Mucosa of descending colon (tissue), 3 donors: ENCODE measurements at regions not wholly inside any gene's neighbourhood (a gene's known extent, or its start where the extent isn't known, plus 50 kb on each side); places are given as distances from the start of the nearest gene placed in this dataset.

Experiments used
- ATAC-seq: fragments of 200-7000 bp; cut with Tn5 transposase; one replicate; pipeline ENCODE4 v1.9.1; 2020; ENCODE audit warnings: mild to moderate bottlenecking, moderate library complexity
- DNase-seq, 3 donors: peaks; one replicate each; pipeline ENCODE4 v3.0.0-alpha.2; 2020
- H3K36me3 ChIP-seq: fragments of 200-600 bp; one replicate; pipeline ENCODE4 v1.8.0; 2021; ENCODE audit warnings: low read depth, mild to moderate bottlenecking
- H3K4me1 ChIP-seq: fragments of 200-600 bp; one replicate; pipeline ENCODE4 v1.8.0; 2021; ENCODE audit warnings: low read depth, mild to moderate bottlenecking
- H3K4me3 ChIP-seq: fragments of 200-600 bp; one replicate; pipeline ENCODE4 v1.8.0; 2021; ENCODE audit warnings: mild to moderate bottlenecking
- H3K9me3 ChIP-seq: fragments of 200-600 bp; one replicate; pipeline ENCODE4 v1.8.0; 2021; ENCODE audit warnings: mild to moderate bottlenecking
- intact Hi-C, 2 donors: fragments of 100-400 bp; cut with DNase I in 1 of 2; cut with micrococcal nuclease in 1 of 2; formaldehyde crosslinking; loops; one replicate each; pipeline versions ENCODE4 v1.11.0 to v1.11.1; 2022; cut with DNase I, micrococcal nuclease
- TF ChIP-seq, protein P1 (sequence below): fragments of 200-600 bp; IDR thresholded peaks from one replicate; pipeline ENCODE4 v1.8.0; 2022; ENCODE audit warnings: antibody characterized with exemption, mild to moderate bottlenecking
- donor health status: DM: no; HTN: no; CAD: no; lungs with moderate emphysema.
- donor health status: DM: no; HTN: no; CAD: no.
- donor health status: DM: no; HTN: yes; CAD: no.

DNA sequence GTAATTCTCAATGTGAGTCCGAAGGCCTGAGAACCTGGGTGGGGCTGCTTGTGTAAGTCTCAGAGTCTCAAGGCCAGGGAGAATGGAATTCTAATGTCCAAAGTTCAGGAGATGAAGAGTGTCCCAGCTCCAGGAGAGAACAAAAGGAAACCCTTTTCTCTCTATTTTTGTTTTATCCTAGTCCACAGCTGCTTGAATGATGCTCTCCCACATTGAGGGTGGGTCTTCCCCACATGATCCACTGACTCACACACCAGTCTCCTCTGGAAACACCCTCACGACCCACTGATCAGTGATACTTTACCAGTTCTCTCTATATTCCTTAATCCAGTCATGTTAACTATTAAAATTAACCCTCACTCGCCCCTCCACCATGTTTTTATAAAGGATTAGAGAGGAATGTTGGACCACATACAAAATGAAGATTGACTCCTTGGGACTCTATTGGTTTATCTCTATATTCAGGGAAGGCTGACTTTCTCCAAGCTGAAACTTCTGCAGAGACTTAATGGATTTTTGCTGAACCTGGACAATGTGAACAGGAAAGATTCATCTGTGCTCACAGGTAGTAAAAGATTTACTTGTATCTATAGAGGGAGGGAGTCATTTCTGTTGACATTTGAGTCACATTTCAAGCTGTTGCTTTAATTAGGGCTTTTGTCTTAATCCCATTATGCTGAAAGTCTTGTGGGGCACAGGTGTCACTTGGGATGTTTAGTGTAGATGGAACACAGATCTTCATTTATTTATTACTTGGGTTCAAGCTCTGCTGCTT lies 1061.0 kb upstream of the TMEM132C start:
- intact Hi-C loops, result no loop called here
- Histone ChIP-seq H3K36me3 (no peaks in the 10 kb centered on the region), H3K4me3 (no peak overlapping the region), H3K4me1 (no peaks in the 10 kb centered on the region), H3K9me3 (no peaks in the 10 kb centered on the region)
- DNase-seq (no peak), ATAC-seq (no peak)
- TF ChIP-seq, protein P1, sequence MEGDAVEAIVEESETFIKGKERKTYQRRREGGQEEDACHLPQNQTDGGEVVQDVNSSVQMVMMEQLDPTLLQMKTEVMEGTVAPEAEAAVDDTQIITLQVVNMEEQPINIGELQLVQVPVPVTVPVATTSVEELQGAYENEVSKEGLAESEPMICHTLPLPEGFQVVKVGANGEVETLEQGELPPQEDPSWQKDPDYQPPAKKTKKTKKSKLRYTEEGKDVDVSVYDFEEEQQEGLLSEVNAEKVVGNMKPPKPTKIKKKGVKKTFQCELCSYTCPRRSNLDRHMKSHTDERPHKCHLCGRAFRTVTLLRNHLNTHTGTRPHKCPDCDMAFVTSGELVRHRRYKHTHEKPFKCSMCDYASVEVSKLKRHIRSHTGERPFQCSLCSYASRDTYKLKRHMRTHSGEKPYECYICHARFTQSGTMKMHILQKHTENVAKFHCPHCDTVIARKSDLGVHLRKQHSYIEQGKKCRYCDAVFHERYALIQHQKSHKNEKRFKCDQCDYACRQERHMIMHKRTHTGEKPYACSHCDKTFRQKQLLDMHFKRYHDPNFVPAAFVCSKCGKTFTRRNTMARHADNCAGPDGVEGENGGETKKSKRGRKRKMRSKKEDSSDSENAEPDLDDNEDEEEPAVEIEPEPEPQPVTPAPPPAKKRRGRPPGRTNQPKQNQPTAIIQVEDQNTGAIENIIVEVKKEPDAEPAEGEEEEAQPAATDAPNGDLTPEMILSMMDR, result no peak

- DNase-seq, result no peak
- TF ChIP-seq, protein P1, result no peak
- intact Hi-C loops, result no loop called here
- Histone ChIP-seq H3K4me1 (no peaks in the 10 kb centered on the region), H3K9me3 (no peaks in the 10 kb centered on the region), H3K36me3 (no peaks in the 10 kb centered on the region), H3K4me3 (no peak overlapping the region)
- no peak for ATAC-seq
These were observed 1057.7 kb upstream of the TMEM132C start for GRCh38 chr12:127209318-127209717.

- ATAC-seq, result no peak
These were observed 1052.8 kb upstream of the TMEM132C start for GRCh38 chr12:127214186-127214585.

DNA sequence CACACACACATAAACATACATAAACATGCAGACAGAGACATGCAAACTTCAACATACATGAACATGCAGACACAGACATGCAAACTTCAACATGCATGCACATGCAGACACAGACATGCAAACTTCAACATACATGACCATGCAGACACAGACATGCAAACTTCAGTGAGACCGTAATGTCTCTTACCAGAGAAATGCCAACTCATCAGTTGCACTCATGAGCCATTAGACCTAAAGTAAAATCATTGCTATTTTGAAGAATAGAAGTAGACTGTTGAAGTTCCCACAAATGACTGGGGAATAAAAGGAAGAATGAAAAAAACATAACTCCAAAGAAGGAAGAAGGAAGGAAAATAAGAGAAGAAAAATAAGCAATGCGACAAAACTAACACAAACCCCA lies 1044.0 kb upstream of the TMEM132C start:
- TF ChIP-seq, protein P1, result no peak
- intact Hi-C loops, result no loop called here
- H3K9me3 ChIP-seq, result no peaks in the 10 kb centered on the region

More at GRCh38 chr12:127214186-127214585, 1052.8 kb upstream of the TMEM132C start:
- Histone ChIP-seq H3K9me3 (no peaks in the 10 kb centered on the region), H3K36me3 (no peaks in the 10 kb centered on the region), H3K4me3 (no peak overlapping the region), H3K4me1 (no peaks in the 10 kb centered on the region)
- DNase-seq, result no peak
- intact Hi-C loops, result no loop called here
- TF ChIP-seq, protein P1, result no peak

GRCh38 chr12:127223731-127224130 lies 1043.2 kb upstream of the TMEM132C start:
- no peak overlapping the region for H3K4me3 ChIP-seq
- ATAC-seq (no peak), DNase-seq (no peak)
- no peaks in the 10 kb centered on the region for H3K36me3 ChIP-seq
- TF ChIP-seq, protein P1, result no peak
- no peaks in the 10 kb centered on the region for H3K4me1 ChIP-seq
- intact Hi-C loops, result no loop called here
- H3K9me3 ChIP-seq, result no peaks in the 10 kb centered on the region

More for the DNA sequence above, 1044.0 kb upstream of the TMEM132C start:
- ATAC-seq, result no peak
- no peak for DNase-seq
- H3K4me3 ChIP-seq, result no peak overlapping the region
- H3K4me1 ChIP-seq, result no peaks in the 10 kb centered on the region
- no peaks in the 10 kb centered on the region for H3K36me3 ChIP-seq
